GM06990 (cell line): ENCODE measurements at regions not wholly inside any gene's neighbourhood (a gene's known extent, or its start where the extent isn't known, plus 50 kb on each side); places are given as distances from the start of the nearest gene placed in this dataset.

ENCODE experiments used
- DNase-seq: peaks from one replicate; pipeline ENCODE4 v3.0.0-alpha.2; 2011; ENCODE audit not compliant: insufficient read length; ENCODE audit errors: extremely low read depth
- H3K27me3 ChIP-seq: replicated peaks from 2 replicates; pipeline ENCODE4 v1.6.0; 2011; ENCODE audit warnings: low read length; ENCODE audit not compliant: control insufficient read depth, insufficient read depth
- H3K36me3 ChIP-seq: 2 replicates; pipeline ENCODE4 v1.5.1; 2011; ENCODE audit warnings: low read length; ENCODE audit not compliant: control insufficient read depth, insufficient read depth
- H3K4me3 ChIP-seq: replicated peaks from 2 replicates; pipeline ENCODE4 v1.5.1; 2011; ENCODE audit warnings: low read depth, mild to moderate bottlenecking, control low read depth, low read length
- CTCF ChIP-seq: IDR thresholded peaks from 2 replicates; pipeline ENCODE4 v1.5.1; 2011; ENCODE audit warnings: low read length, control low read depth, mild to moderate bottlenecking, inconsistent platforms; ENCODE audit not compliant: insufficient read depth, poor library complexity, severe bottlenecking

GRCh38 chr4:135724421-135724820, 1522.8 kb upstream of the PABPC4L start:
- no peak for DNase-seq
- no peak for TF ChIP-seq CTCF
- no peak overlapping the region for H3K4me3 ChIP-seq
- no peaks in the 10 kb centered on the region for H3K36me3 ChIP-seq
- no peaks in the 10 kb centered on the region for H3K27me3 ChIP-seq

DNA sequence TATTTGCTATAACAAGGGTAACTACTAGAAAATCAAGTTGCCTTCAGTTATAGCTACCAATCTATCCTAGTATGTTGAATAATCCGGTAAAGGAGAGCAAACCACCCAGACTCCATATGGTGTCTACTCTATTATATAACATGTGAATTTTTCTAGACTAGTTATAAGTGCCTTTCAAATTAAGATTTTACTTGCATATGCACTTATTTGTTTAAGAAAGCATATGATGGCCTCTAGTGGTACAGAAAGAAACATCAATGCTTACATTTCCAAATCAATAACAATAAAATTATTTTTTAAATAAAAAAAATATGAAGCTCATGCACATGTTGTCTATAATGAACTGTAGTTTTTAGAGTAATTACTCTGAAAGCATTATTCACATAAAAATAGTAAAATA, 1516.4 kb upstream of the PABPC4L start:
- TF ChIP-seq CTCF = no peak
- Histone ChIP-seq H3K27me3 (no peaks in the 10 kb centered on the region), H3K4me3 (no peak overlapping the region), H3K36me3 (no peaks in the 10 kb centered on the region)
- no peak for DNase-seq

- DNase-seq = no peak
- no peak overlapping the region for H3K4me3 ChIP-seq
- no peaks in the 10 kb centered on the region for H3K27me3 ChIP-seq
- no peaks in the 10 kb centered on the region for H3K36me3 ChIP-seq
- no peak for TF ChIP-seq CTCF
Observed at GRCh38 chr4:135705343-135705742, 1503.8 kb upstream of the PABPC4L start.

DNA sequence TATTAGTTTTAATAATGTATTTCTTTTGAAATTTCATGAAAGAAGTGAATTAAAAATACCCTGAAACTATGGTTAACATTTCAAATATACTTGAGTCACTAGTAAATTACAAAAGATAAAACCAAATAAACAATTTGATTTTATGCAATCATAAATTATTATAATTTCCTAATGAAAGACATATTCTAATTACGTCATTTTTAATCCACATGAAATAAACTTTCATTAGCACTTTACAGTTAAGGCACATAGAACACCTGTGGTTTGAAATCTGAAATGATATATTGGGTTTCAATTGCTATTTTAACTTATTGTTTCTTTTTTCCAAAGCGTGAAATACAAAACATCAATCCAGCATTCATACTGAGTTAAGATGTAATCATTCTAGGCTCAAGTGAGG, 1492.5 kb upstream of the PABPC4L start:
- TF ChIP-seq CTCF = no peak
- no peak overlapping the region for H3K4me3 ChIP-seq
- no peaks in the 10 kb centered on the region for H3K27me3 ChIP-seq
- no peak for DNase-seq
- no peaks in the 10 kb centered on the region for H3K36me3 ChIP-seq

DNA sequence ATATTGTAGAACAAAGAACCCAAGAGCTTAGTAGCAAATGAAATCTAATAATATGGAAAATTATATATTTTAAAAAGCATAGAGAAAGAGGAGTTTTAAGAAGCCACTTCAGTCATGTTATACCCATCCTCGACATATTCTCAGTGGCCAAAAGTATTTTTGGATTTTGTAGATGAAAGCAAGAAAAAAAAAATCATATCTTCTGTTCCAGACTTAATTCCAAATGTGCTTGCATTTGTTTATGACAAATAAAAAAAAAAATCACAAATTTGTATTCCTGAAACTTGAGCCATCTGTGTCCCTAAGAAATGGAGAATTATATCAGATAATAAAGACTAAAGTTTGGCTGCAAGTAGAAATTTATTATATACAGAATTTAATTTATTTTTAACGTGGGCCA, 1482.4 kb upstream of the PABPC4L start:
- DNase-seq = no peak
- no peak for TF ChIP-seq CTCF
- Histone ChIP-seq H3K27me3 (no peaks in the 10 kb centered on the region), H3K4me3 (no peak overlapping the region), H3K36me3 (no peaks in the 10 kb centered on the region)

DNA sequence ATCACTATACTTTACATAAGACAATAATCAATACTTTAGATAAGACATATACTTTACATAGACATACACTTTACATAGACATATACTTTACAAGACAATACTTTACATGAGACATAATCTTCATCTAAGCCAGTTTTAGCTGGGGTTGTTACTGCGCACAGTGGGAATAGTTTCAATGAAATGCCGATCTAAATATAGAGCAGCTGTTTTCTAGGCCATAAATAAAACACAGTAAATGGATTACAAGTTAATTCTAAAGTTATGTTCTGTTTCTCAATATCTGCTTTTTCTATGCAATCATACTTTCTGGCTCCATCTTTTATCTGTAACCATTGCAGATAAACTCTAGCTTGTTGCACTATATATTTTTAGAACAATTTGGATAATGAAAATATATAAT, 1470.6 kb upstream of the PABPC4L start:
- no peaks in the 10 kb centered on the region for H3K36me3 ChIP-seq
- TF ChIP-seq CTCF = no peak
- no peaks in the 10 kb centered on the region for H3K27me3 ChIP-seq

More for the DNA sequence above, 1470.6 kb upstream of the PABPC4L start:
- no peak for DNase-seq
- H3K4me3 ChIP-seq = no peak overlapping the region
